ENCODE measurements at regions not wholly inside any gene's neighbourhood (a gene's known extent, or its start where the extent isn't known, plus 50 kb on each side); places are given as distances from the start of the nearest gene placed in this dataset.

- no peak for DNase-seq
Observed at GRCh38 chr13:64934569-64935362, 2295.4 kb downstream of the PCDH9 start.

- no peak for DNase-seq
Observed at GRCh38 chr13:64930636-64931035, 2299.5 kb downstream of the PCDH9 start.

DNA sequence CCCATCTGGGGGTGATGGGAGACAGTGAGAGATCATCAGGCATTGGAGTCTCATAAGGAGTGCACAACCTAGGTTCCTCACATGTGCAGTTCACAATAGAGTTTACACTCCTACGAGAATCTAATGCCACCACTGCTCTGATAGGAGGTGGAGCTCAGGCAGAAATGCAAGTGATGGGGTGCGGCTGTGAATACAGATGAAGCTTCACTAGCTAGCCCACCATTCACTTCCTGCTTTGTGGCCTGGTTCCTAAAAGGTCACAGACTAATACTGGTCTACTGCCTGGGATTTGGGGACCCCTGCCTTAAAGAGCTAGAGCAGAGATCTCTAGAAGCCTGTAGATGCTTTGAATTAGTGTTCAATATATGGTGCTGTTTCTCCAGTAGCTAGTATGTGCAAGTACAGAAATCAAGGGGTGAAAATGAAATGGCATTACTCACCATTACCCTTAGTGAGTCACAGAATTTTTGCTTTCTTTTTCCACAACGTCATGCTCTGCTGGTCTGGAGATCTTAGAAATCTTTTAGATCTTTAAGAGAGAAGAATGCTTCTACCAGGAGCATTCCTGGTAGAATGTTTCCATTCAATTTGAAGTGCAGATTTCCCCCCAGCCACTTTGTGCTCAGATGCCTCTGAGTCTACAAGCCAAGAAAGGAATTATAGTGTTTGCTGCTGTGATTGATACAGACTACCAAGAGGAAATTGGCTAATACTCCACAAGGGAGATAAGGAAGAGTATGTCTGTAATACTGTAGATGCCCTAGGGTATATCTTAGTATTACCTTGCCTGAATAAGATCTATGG lies 2301.2 kb downstream of the PCDH9 start:
- DNase-seq = no peak

DNA sequence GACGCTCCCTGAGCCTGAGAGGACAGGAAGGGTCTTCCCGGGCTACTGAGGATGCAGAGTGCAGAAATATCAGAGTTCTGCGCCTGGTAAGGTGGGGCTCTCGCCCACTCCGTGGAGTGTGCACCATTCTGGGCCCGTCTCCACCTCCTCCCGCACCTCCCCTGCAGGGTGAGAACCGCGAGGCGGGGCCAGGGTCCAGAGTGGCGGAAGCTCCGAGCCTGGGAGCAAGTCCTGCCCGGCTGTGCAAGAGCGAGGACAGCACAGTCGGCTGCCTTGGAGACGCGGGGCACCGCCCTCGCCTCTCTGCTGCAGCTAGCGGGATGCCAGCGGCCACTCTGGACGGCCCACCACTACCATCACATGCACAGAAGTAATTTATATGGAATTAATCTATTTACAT lies 2304.4 kb downstream of the PCDH9 start:
- no peak for DNase-seq

GRCh38 chr13:64925284-64925683 lies 2304.9 kb downstream of the PCDH9 start:
- DNase-seq = no peak

DNA sequence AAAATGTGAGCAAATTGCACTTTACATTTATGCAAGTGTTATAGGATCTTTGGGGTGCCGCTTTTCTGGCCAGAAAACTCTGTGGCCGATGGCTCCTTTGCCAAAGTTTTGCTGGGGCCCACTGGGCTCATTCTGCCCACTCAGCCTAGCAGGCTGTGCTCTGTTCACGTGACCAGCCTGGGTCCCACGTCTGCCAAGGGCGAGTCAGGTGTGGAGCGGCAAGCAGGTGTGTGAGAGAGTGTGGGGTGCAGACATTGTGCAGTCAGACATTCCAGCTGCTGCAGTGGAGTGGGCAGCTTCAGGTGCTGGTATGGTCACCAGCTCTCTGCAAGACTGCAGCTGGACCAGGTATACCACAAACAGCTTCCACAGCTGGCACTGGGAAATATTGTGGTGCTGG lies 2305.7 kb downstream of the PCDH9 start:
- no peak for DNase-seq

DNA sequence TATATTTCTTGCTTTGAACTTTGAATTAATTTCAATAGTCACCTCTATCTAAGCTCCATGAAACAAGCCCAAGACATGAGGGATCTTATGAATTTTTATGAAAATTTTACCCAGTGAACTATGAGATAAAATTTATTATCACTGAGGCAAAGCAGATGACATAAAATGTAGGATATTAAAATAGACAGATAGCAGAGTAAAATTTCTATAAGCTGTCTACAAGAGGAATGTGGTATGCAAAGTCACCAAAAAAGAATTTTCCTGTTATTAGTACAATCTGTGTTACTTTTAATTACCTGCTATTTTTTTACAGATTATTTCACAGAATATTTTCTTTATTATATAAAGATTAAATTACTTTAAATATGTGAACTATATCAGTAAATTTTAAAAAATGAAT lies 2312.6 kb downstream of the PCDH9 start:
- no peak for DNase-seq

DNA sequence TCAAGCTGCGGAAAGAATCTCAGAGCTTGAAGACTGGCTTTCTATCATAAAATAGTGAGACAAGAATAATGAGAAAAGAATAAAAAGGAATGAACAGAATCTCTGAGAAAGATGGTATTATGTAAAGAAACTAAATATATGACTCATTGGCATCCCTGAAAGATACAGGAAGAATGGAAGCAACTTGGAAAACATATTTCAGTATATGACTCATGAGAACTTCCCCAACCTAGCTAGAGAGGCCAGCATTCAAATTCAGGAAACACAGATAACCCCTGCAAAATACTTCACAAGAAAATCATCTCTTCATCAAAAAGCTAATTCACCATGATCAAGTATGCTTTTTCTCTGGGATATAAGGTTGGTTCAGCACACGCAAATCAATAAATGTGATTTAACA lies 2318.0 kb downstream of the PCDH9 start:
- DNase-seq = no peak

- no peak for DNase-seq
Observed at GRCh38 chr13:64910096-64910495, 2320.0 kb downstream of the PCDH9 start.

GRCh38 chr13:64909184-64909583 lies 2321.0 kb downstream of the PCDH9 start:
- DNase-seq = no peak

- DNase-seq = no peak
Observed at GRCh38 chr13:64900039-64900438, 2330.1 kb downstream of the PCDH9 start.

GRCh38 chr13:64884976-64885375 lies 2345.2 kb downstream of the PCDH9 start:
- no peak for DNase-seq

DNA sequence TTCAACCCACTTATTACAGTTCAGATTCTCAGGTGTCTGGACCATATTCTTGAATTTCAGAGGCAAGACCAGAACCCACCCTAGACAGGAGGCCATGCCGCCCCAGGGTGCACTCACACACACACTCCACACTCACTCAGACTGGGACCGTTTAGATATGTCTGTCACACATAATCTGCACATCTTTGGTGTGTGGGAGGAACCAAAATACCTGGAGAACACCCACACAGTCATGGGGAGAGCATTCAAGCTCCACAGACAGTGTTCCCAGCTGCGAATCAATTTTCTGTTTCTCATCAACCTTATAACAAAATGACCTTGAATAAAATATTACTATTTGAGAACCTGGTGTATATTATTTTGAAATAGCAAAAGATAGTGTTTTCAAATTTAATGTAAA lies 2353.0 kb downstream of the PCDH9 start:
- no peak for DNase-seq

DNA sequence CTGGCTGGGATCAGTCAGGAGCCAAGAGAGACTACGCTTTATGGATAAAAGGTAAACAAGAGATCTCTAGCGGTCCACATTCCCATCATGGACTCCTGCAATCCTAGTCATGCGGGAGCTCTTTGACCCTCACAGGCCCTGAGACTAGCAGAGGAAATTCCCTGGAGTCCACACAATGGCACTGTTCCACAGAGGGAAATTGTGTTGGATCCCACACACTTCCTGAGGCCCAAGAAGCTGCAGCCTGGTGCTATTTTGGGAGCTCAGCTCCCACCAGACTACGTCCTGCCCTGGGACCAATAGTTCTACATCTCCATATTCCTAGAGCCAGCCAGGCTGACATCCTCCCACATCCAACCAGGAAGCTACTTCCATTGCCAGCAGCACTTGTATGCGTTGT lies 2358.4 kb downstream of the PCDH9 start:
- no peak for DNase-seq

- DNase-seq = no peak
Observed at GRCh38 chr13:64869539-64869938, 2360.6 kb downstream of the PCDH9 start.

DNA sequence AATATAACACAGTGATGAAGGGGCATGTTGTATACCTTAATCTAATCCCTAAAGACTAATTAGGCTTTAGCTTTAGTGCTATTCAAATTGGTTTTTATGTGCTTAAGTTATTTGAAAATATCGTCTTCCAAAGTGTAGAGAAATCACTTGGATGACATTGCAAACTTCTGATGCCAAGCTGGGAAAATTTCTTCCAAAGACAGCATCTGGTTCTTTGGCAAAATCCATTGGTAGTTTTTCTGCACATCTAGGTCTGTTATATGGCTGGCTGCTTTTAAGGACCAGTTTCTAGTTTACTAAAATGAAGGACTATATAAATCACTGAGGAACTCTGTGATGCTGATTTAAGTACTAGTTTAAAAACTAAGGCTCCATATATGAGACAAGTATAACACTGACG lies 2362.3 kb downstream of the PCDH9 start:
- DNase-seq = no peak

DNA sequence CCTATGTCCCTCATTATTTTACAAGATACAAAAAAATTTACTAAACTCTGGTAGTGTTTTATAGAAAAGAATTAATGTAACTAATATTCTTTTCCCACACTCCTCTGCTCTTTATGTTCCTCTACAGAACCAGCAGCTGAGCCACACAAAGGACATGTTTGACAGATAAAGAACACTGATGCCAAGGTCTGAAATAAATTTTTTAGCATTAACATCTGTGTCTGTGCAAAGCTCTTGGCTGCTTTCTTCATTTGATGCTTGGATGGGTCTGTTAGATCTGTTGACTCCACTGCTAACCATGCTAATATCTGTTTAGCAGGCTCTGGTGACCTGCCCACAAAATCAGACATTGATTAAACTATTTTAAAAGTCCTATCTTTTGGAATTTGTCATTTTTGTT lies 2363.8 kb downstream of the PCDH9 start:
- DNase-seq = no peak

- DNase-seq = no peak
Observed at GRCh38 chr13:64855506-64855905, 2374.6 kb downstream of the PCDH9 start.

DNA sequence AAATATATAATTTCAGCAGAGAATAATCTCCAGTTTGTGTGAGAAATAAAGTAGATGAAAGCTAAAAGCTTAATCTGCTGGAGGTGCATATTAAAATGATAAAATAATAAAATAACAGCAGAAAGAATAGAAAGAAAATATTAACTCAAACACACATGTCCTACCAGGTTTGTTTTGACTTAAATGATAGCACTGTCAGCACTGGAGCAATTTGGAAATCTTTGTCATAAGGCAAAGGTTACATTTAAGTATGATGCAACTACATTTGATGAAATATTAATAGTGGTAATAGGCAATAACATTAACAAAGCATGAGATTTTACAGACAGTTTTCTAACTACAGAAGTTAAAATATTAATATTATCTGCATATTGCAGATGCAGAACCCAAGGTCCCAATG lies 2380.1 kb downstream of the PCDH9 start:
- DNase-seq = no peak

DNA sequence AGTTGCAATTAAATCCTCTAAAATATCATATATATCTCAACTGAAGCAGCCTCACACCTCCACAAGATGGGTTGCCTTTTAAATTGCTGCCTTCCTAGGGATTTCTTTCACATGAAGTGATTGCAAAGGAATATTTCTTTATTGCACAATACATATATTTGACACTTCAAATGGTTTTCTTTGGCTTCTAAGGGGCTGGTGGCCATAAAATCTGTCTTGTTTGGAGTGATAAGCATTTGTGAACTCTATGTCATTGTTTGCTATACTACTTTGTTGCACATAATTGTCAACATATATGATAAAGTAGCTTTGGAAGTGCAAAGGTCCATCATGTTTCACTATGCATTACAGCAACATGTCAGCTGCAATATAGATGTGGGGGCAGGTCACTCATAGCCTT lies 2380.9 kb downstream of the PCDH9 start:
- DNase-seq = no peak

DNA sequence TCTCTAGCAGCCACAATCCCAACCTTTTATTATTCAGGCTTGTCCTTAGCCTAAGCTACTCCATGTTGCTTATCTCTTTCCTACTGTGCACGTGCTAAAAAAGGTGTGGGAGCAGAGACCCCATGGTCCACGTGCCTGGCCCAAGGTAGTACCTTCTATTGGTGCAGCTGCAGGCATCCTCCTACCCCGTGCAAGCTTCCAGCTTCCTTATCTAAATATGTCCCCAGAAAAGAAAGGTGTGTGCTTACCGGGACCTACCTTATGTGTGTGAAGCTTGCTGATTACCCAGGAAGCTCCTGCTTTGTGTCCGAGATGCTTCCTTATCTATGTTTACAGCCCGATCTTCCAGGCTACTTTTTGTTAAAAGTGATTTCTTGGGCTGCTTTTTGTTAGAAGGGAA lies 2382.4 kb downstream of the PCDH9 start:
- DNase-seq = no peak

DNA sequence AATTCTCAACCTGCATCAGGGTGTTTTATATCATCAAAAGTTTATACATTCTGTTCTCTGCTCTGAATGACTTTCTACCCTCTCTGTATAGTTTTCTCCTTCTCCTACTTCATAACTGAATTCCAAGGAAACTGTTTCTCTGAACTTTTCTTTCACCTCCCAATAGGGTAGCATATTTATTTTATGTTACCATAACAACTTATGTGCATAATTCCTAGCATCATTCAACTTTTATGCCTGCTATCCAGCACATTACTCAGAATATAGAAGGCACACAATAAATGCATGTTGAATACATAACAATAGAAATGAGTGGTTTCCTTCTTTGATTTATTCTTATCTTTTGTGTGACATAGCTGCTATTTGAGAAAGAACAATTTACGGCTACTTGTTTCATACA lies 2385.0 kb downstream of the PCDH9 start:
- DNase-seq = no peak

GRCh38 chr13:64819081-64819480 lies 2411.1 kb downstream of the PCDH9 start:
- DNase-seq = no peak

Data from nucleus accumbens (tissue), 56 donors.